Osteoblast (primary cell): ENCODE measurements at regions not wholly inside any gene's neighbourhood (a gene's known extent, or its start where the extent isn't known, plus 50 kb on each side); places are given as distances from the start of the nearest gene placed in this dataset.
A peak's percentile ranks its signal among the peaks of the same experiment; 100 is the strongest.

ENCODE experiments used
- DNase-seq: peaks from one replicate; pipeline ENCODE4 v3.0.0; 2011; ENCODE audit warnings: low spot score, mixed read lengths; ENCODE audit not compliant: insufficient read length; ENCODE audit errors: missing footprints
- H2AFZ ChIP-seq: 2 replicates; pipeline ENCODE4 v1.6.0; 2011; ENCODE audit warnings: mild to moderate bottlenecking, low read length
- H3K27ac ChIP-seq: 2 replicates; pipeline ENCODE4 v1.5.1; 2011; ENCODE audit warnings: mild to moderate bottlenecking, low read depth, low read length, moderate library complexity
- H3K27me3 ChIP-seq: 2 replicates; pipeline ENCODE4 v1.6.0; 2012; ENCODE audit warnings: mild to moderate bottlenecking, control low read depth, inconsistent platforms, low read length, moderate library complexity; ENCODE audit not compliant: insufficient read depth
- H3K36me3 ChIP-seq: 2 replicates; pipeline ENCODE4 v1.5.1; 2011; ENCODE audit warnings: mild to moderate bottlenecking, low read length, control low read depth, moderate library complexity; ENCODE audit not compliant: insufficient read depth
- H3K4me1 ChIP-seq: 2 replicates; pipeline ENCODE4 v1.5.1; 2011; ENCODE audit warnings: mild to moderate bottlenecking, low read length, control low read depth, moderate library complexity; ENCODE audit not compliant: insufficient read depth
- H3K4me2 ChIP-seq: 2 replicates; pipeline ENCODE4 v1.6.0; 2011; ENCODE audit warnings: mild to moderate bottlenecking, low read length; ENCODE audit not compliant: insufficient read depth
- H3K4me3 ChIP-seq: fragments of 200-600 bp; sonication (generic); 3 replicates; pipeline ENCODE4 v1.5.1; 2012; ENCODE audit warnings: mild to moderate bottlenecking, low read length, inconsistent platforms; ENCODE audit not compliant: insufficient read depth
- H3K79me2 ChIP-seq: 2 replicates; pipeline ENCODE4 v1.6.0; 2012; ENCODE audit warnings: mild to moderate bottlenecking, low read length, control low read depth, inconsistent platforms; ENCODE audit not compliant: insufficient read depth
- H3K9me3 ChIP-seq: 2 replicates; pipeline ENCODE4 v1.5.1; 2011; ENCODE audit warnings: low read depth, low read length, control low read depth
- H4K20me1 ChIP-seq: 2 replicates; pipeline ENCODE4 v1.6.0; 2012; ENCODE audit warnings: mild to moderate bottlenecking, low read length, control low read depth; ENCODE audit not compliant: insufficient read depth
- TF ChIP-seq, protein P1 (sequence below): IDR thresholded peaks from 2 replicates; pipeline ENCODE4 v1.5.1; 2011; ENCODE audit warnings: mild to moderate bottlenecking, low read depth, low read length, moderate library complexity; ENCODE audit errors: extremely low read depth

DNA sequence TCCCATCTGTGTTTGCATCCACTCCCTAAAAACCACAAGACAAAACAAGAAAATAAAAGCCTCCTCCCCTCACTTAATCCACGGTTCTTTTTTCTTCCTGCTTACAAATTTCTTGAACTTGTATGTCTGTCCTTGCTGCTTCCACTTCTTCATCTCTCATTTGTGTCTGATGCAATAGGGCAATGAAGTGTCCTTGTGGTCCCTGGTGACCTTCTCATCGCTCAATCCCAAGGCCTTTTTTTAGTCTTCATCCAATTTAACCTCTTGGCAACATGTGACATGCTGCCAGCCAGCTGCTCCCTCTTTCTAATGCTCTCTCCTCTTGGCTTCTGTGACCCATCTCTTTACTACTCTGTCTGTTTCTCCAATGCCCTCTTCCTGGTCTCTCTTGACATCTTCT lies 87.6 kb downstream of the SEMA4F start:
- Histone ChIP-seq H2AFZ (peak overlapping the region; percentile 21), H3K27me3 (no peaks in the 10 kb centered on the region), H3K4me2 (no peak overlapping the region), H3K4me3 (no peak overlapping the region), H3K9me3 (no peaks in the 10 kb centered on the region), H3K27ac (peak overlapping the region; percentile 70), H4K20me1 (no peaks in the 10 kb centered on the region), H3K79me2 (no peaks in the 10 kb centered on the region), H3K36me3 (no peaks in the 10 kb centered on the region), H3K4me1 (peaks cover 30% of the 10 kb centered on the region)
- TF ChIP-seq, protein P1, sequence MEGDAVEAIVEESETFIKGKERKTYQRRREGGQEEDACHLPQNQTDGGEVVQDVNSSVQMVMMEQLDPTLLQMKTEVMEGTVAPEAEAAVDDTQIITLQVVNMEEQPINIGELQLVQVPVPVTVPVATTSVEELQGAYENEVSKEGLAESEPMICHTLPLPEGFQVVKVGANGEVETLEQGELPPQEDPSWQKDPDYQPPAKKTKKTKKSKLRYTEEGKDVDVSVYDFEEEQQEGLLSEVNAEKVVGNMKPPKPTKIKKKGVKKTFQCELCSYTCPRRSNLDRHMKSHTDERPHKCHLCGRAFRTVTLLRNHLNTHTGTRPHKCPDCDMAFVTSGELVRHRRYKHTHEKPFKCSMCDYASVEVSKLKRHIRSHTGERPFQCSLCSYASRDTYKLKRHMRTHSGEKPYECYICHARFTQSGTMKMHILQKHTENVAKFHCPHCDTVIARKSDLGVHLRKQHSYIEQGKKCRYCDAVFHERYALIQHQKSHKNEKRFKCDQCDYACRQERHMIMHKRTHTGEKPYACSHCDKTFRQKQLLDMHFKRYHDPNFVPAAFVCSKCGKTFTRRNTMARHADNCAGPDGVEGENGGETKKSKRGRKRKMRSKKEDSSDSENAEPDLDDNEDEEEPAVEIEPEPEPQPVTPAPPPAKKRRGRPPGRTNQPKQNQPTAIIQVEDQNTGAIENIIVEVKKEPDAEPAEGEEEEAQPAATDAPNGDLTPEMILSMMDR, result no peak
- no peak for DNase-seq

DNA sequence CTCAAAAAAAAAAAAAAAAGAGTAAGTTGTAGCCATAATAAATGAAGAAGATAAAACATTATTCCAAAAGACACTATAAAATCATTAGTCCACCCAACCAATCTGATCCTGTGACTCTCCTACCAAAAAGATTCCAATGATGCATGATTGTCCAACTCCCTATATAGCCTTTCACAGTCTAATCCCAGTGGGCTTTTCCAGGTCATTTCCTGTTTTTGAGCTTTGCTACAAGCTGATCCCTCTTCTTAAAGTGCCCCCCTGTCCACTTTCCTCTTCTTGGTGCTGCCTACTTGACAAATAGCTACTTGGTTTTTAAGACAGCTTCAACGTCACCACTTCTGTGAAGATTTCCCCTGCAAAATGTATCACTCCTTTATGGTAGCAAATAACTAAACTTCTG lies 88.4 kb downstream of the SEMA4F start:
- Histone ChIP-seq H3K4me2 (no peak overlapping the region), H3K36me3 (no peaks in the 10 kb centered on the region), H4K20me1 (no peaks in the 10 kb centered on the region), H3K79me2 (no peaks in the 10 kb centered on the region), H3K4me3 (no peak overlapping the region), H2AFZ (no peak overlapping the region), H3K27me3 (no peaks in the 10 kb centered on the region), H3K27ac (no peak overlapping the region), H3K9me3 (no peaks in the 10 kb centered on the region), H3K4me1 (peaks cover 35% of the 10 kb centered on the region)
- no peak for DNase-seq
- TF ChIP-seq, protein P1, result no peak

DNA sequence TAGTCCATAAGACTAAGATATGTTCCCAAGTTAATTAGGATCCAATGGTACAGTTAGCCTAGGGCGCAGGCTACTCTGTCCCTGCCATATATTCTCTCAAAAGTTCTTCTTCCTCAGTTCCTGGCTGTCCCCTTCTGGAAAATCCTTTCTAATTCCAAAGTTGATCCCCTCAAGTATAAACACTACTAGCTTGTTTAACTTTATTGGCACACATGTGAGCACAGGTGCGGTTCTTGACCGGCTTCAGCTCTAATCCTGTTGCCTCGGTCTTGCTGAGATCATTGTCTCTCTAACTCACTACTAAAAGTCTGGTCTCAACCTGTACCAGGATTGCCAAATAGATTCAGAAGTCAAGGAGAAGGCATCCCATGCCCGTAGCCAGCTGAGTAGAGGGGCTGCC lies 89.0 kb downstream of the SEMA4F start:
- no peaks in the 10 kb centered on the region for H3K36me3 ChIP-seq
- H4K20me1 ChIP-seq, result no peaks in the 10 kb centered on the region
- no peaks in the 10 kb centered on the region for H3K79me2 ChIP-seq
- TF ChIP-seq, protein P1, result no peak
- H3K9me3 ChIP-seq, result no peaks in the 10 kb centered on the region
- H3K4me1 ChIP-seq, result peaks cover 41% of the 10 kb centered on the region
- H2AFZ ChIP-seq, result no peak overlapping the region
- H3K4me2 ChIP-seq, result no peak overlapping the region
- no peaks in the 10 kb centered on the region for H3K27me3 ChIP-seq
- H3K27ac ChIP-seq, result no peak overlapping the region
- no peak for DNase-seq
- no peak overlapping the region for H3K4me3 ChIP-seq

DNA sequence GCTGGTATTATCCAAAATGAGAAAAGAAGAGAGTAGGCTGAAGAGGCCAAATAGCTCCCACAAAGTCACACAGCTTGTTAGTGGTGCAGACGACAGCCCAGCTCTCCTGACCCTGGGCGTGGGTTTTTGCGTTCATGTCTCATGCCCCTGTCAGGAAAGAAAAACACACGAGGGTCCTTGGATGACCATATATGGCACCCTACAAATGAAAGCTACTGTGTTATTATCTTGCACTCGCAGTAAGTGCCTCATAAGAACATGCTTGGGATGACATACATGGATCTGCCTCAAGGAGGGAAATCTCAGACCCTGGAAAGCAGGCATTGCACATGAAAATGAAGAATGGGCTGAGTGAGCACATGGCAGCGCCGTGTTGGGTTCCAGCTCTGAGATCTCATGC lies 89.7 kb downstream of the SEMA4F start:
- Histone ChIP-seq H3K9me3 (no peaks in the 10 kb centered on the region), H3K4me3 (no peak overlapping the region), H3K36me3 (no peaks in the 10 kb centered on the region), H3K4me2 (no peak overlapping the region), H3K4me1 (peaks cover 41% of the 10 kb centered on the region), H2AFZ (no peak overlapping the region), H3K27ac (no peak overlapping the region), H3K79me2 (no peaks in the 10 kb centered on the region), H4K20me1 (no peaks in the 10 kb centered on the region), H3K27me3 (no peaks in the 10 kb centered on the region)
- TF ChIP-seq, protein P1, result no peak
- no peak for DNase-seq
